Erythroblast (primary cell): ENCODE measurements at regions not wholly inside any gene's neighbourhood (a gene's known extent, or its start where the extent isn't known, plus 50 kb on each side); places are given as distances from the start of the nearest gene placed in this dataset.

Source experiments
- GATA1 ChIP-seq: IDR thresholded peaks from 2 replicates; pipeline ENCODE4 v1.6.1; 2011; ENCODE audit warnings: low read depth, mild to moderate bottlenecking, control low read depth, low read length, moderate library complexity
- POLR2A ChIP-seq: IDR thresholded peaks from 2 replicates; pipeline ENCODE4 v1.6.1; 2011; ENCODE audit warnings: mild to moderate bottlenecking, low read length

DNA sequence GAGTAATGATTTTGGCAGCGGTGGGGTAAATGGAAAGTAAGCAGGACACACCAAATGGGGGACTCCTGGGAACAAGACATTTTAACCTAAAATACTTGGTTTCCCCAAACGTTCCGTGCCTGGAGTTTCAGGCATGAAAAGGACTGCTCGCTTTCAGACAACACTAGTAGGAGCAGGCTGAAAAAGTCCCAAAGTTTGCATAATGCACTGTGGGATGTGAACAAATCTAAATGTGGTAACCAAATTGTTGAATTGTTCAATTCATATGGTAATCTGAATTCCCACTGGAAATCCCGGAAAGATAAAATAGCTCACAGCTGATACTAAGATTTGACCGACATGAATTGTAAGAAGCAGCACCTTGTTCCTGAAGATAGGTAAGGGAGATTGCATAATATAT is 467.2 kb upstream of the ARGLU1 start:
- TF ChIP-seq POLR2A (no peak), GATA1 (no peak)
